RWPE2 (cell line): ENCODE measurements at regions not wholly inside any gene's neighbourhood (a gene's known extent, or its start where the extent isn't known, plus 50 kb on each side); places are given as distances from the start of the nearest gene placed in this dataset.

Experiments
- ATAC-seq: fragments of 200-7000 bp; cut with Tn5 transposase; 3 replicates; pipeline ENCODE4 v1.9.1; 2021; ENCODE audit warnings: low read depth
- DNase-seq: peaks from one replicate; pipeline ENCODE4 v3.0.0-alpha.2; 2020; ENCODE audit warnings: low spot score
- H3K27ac ChIP-seq: fragments of 450-650 bp; 2 replicates; pipeline ENCODE4 v1.5.1; 2017; ENCODE audit warnings: mild to moderate bottlenecking; ENCODE audit not compliant: poor library complexity, severe bottlenecking
- H3K27me3 ChIP-seq: fragments of 250-450 bp; sonication (Bioruptor Pico); 2 replicates; pipeline ENCODE4 v1.5.1; 2021; ENCODE audit warnings: mild to moderate bottlenecking, moderate library complexity; ENCODE audit not compliant: insufficient read depth, poor library complexity, severe bottlenecking
- H3K36me3 ChIP-seq: fragments of 250-450 bp; sonication (Bioruptor Pico); 2 replicates; pipeline ENCODE4 v1.5.1; 2020; ENCODE audit warnings: low read depth, mild to moderate bottlenecking, moderate library complexity
- H3K4me1 ChIP-seq: fragments of 250-450 bp; sonication (Bioruptor Pico); 2 replicates; pipeline ENCODE4 v1.5.1; 2021; ENCODE audit warnings: mild to moderate bottlenecking, moderate library complexity; ENCODE audit not compliant: insufficient read depth, poor library complexity, severe bottlenecking
- H3K4me3 ChIP-seq: fragments of 250-450 bp; sonication (Bioruptor Pico); 2 replicates; pipeline ENCODE4 v1.5.1; 2021; ENCODE audit warnings: mild to moderate bottlenecking, moderate library complexity; ENCODE audit not compliant: severe bottlenecking
- H3K9me3 ChIP-seq: fragments of 250-450 bp; sonication (Bioruptor Pico); 2 replicates; pipeline ENCODE4 v1.5.1; 2021; ENCODE audit warnings: mild to moderate bottlenecking, moderate library complexity; ENCODE audit not compliant: severe bottlenecking
- CTCF ChIP-seq: fragments of 450-650 bp; IDR thresholded peaks from one replicate; pipeline ENCODE4 v1.5.1; 2017; ENCODE audit warnings: mild to moderate bottlenecking, moderate library complexity; ENCODE audit not compliant: poor library complexity, severe bottlenecking

- Histone ChIP-seq H3K36me3 (no peaks in the 10 kb centered on the region), H3K4me1 (no peaks in the 10 kb centered on the region), H3K9me3 (no peaks in the 10 kb centered on the region), H3K4me3 (no peak overlapping the region), H3K27ac (no peak overlapping the region), H3K27me3 (no peaks in the 10 kb centered on the region)
- DNase-seq (no peak), ATAC-seq (no peak)
- no peak for TF ChIP-seq CTCF
Measured at GRCh38 chrX:16278927-16279326, 111.6 kb downstream of the MAGEB17 start.

GRCh38 chrX:16282209-16282608 lies 114.9 kb downstream of the MAGEB17 start:
- no peak for TF ChIP-seq CTCF
- no peak for DNase-seq
- H3K4me1 ChIP-seq: no peaks in the 10 kb centered on the region
- no peak for ATAC-seq
- no peak overlapping the region for H3K4me3 ChIP-seq
- no peaks in the 10 kb centered on the region for H3K27me3 ChIP-seq
- no peak overlapping the region for H3K27ac ChIP-seq
- H3K36me3 ChIP-seq: no peaks in the 10 kb centered on the region
- H3K9me3 ChIP-seq: no peaks in the 10 kb centered on the region

GRCh38 chrX:16284842-16285241 lies 117.6 kb downstream of the MAGEB17 start:
- Histone ChIP-seq H3K27ac (no peak overlapping the region), H3K4me1 (no peaks in the 10 kb centered on the region), H3K9me3 (no peaks in the 10 kb centered on the region), H3K27me3 (no peaks in the 10 kb centered on the region), H3K4me3 (no peak overlapping the region), H3K36me3 (no peaks in the 10 kb centered on the region)
- TF ChIP-seq CTCF: no peak
- no peak for DNase-seq
- ATAC-seq: no peak

GRCh38 chrX:16290997-16291396 lies 123.7 kb downstream of the MAGEB17 start:
- Histone ChIP-seq H3K36me3 (no peaks in the 10 kb centered on the region), H3K27ac (no peak overlapping the region)
- TF ChIP-seq CTCF: no peak

GRCh38 chrX:16300831-16301230 lies 133.6 kb downstream of the MAGEB17 start:
- no peak for TF ChIP-seq CTCF
- Histone ChIP-seq H3K27ac (no peak overlapping the region), H3K9me3 (no peaks in the 10 kb centered on the region), H3K4me3 (no peak overlapping the region), H3K36me3 (no peaks in the 10 kb centered on the region), H3K4me1 (no peaks in the 10 kb centered on the region), H3K27me3 (no peaks in the 10 kb centered on the region)
- ATAC-seq (no peak), DNase-seq (no peak)

More at GRCh38 chrX:16290997-16291396, 123.7 kb downstream of the MAGEB17 start:
- Histone ChIP-seq H3K27me3 (no peaks in the 10 kb centered on the region), H3K4me1 (no peaks in the 10 kb centered on the region), H3K9me3 (no peaks in the 10 kb centered on the region), H3K4me3 (no peak overlapping the region)
- DNase-seq (no peak), ATAC-seq (no peak)
